OCI-LY7 (cell line): ENCODE measurements at regions not wholly inside any gene's neighbourhood (a gene's known extent, or its start where the extent isn't known, plus 50 kb on each side); places are given as distances from the start of the nearest gene placed in this dataset.

Experiments
- CTCF ChIP-seq: fragments of 200-600 bp; sonication (generic); conservative IDR thresholded peaks from 2 replicates; pipeline ENCODE4 v1.5.1; 2014; ENCODE audit warnings: mild to moderate bottlenecking, antibody characterized with exemption, low read length, moderate library complexity, mixed read lengths
- EZH2phosphoT487 ChIP-seq: fragments of 200-600 bp; sonication (generic); IDR thresholded peaks from 2 replicates; pipeline ENCODE4 v1.6.1; 2018; ENCODE audit warnings: low read depth, borderline replicate concordance, mild to moderate bottlenecking, mixed run types, antibody characterized with exemption, low read length, moderate library complexity, mixed read lengths

- TF ChIP-seq CTCF = no peak
- no peak for TF ChIP-seq EZH2phosphoT487
These were observed 115.1 kb upstream of the ARHGEF3 start for GRCh38 chr3:56916716-56917360.
